ENCODE measurements at regions not wholly inside any gene's neighbourhood (a gene's known extent, or its start where the extent isn't known, plus 50 kb on each side); places are given as distances from the start of the nearest gene placed in this dataset.

DNA sequence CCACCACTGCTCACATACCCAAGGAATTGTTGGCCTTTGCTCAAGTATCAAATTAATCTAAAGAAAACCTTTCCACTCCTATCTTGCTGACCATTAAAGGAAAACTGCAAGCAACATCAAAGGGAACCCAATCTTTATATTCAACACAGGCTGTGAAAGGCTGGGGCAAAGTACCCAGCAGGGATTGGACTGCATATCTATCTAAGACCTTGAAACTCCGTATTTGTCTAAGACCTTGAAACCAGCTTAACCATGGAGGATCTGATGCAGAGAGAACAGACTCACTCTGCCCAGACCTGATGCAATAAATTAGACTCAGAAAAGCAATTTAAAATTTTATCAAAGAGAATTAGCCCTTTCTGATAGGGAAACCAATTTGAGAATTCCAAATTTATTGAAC is 102.2 kb downstream of the DIO2 start:
- no peaks in the 10 kb centered on the region for H3K27me3 ChIP-seq
- intact Hi-C loops (cut with DNase I; ENCODE audit: low total_unique reads): no loop called here
- TF ChIP-seq POLR2A (IDR thresholded peaks at IDR 0.05): no peak
- TF ChIP-seq CTCF (IDR thresholded peaks at IDR 0.05): no peak
- no peaks in the 10 kb centered on the region for H3K36me3 ChIP-seq (ENCODE audit: low read depth, missing control alignments)
- no peak overlapping the region for H3K27ac ChIP-seq
- no peaks in the 10 kb centered on the region for H3K4me1 ChIP-seq
- no peak overlapping the region for H3K4me3 ChIP-seq
- WGBS, 2 donors: 21 to 46% methylated on average over 1 of the region's 1 CpG
- no peak for DNase-seq
- H3K9me3 ChIP-seq: no peaks in the 10 kb centered on the region

DNA sequence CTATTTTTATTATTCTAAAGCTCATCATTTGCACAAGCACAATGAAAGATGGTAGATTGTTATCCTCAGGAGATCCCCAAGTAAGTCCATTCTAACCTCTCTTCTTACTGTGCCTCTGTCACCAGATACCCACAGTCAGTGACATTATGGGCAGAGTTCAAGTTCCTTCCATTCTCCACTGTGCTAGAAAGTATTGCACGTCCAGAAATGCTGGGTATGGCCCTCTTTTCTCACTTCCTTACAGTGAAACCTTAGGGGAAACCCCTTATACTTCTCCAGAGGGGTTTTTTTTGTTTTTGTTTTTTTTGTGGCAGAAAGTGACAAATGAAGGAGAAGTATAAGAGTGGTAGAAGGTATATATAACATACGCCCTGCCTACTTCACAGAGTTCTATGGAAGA is 102.9 kb downstream of the DIO2 start:
- Histone ChIP-seq H3K27ac (no peak overlapping the region), H3K36me3 (ENCODE audit: low read depth, missing control alignments) (no peaks in the 10 kb centered on the region), H3K9me3 (no peaks in the 10 kb centered on the region), H3K4me1 (no peaks in the 10 kb centered on the region), H3K4me3 (no peak overlapping the region), H3K27me3 (no peaks in the 10 kb centered on the region)
- TF ChIP-seq CTCF (IDR thresholded peaks at IDR 0.05) (no peak), POLR2A (IDR thresholded peaks at IDR 0.05) (no peak)
- DNase-seq: no peak
- intact Hi-C loops (cut with DNase I; ENCODE audit: low total_unique reads): no loop called here
- 86% methylated on average over 2 of the region's 2 CpGs for WGBS, 2 donors

GRCh38 chr14:80105488-80105994 is 105.8 kb downstream of the DIO2 start:
- Histone ChIP-seq H3K27me3 (no peaks in the 10 kb centered on the region), H3K36me3 (ENCODE audit: low read depth, missing control alignments) (no peaks in the 10 kb centered on the region), H3K4me3 (no peak overlapping the region), H3K4me1 (no peaks in the 10 kb centered on the region), H3K27ac (no peak overlapping the region), H3K9me3 (no peaks in the 10 kb centered on the region)
- intact Hi-C loops (cut with DNase I; ENCODE audit: low total_unique reads): no loop called here
- DNase-seq: no peak
- TF ChIP-seq CTCF (IDR thresholded peaks at IDR 0.05) (no peak), POLR2A (IDR thresholded peaks at IDR 0.05) (no peak)
- WGBS, 2 donors: 62 to 65% methylated on average over 5 of the region's 5 CpGs

DNA sequence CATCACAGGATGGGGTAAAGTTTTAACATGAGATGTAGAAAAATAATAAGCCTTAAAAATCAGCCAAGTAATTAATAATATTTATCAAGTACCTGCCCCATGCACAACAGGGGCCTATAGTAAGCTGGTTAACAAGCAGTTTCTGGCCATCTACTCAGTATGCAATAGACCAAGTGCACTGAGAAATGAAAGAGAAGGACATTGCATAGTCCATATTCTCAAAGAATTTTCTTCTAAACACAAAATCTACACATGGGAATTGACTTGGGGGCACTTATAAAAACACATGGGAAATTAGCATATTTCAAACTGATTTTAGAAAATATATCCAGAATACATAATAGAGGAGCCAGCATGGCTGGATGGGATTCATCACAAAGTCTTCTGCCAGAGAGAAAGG is 109.5 kb downstream of the DIO2 start:
- TF ChIP-seq POLR2A (IDR thresholded peaks at IDR 0.05) (no peak), CTCF (IDR thresholded peaks at IDR 0.05) (no peak)
- H3K27ac ChIP-seq: no peak overlapping the region
- intact Hi-C loops (cut with DNase I; ENCODE audit: low total_unique reads): no loop called here
- no peak overlapping the region for H3K4me3 ChIP-seq
- no peaks in the 10 kb centered on the region for H3K36me3 ChIP-seq (ENCODE audit: low read depth, missing control alignments)
- H3K4me1 ChIP-seq: no peaks in the 10 kb centered on the region
- H3K9me3 ChIP-seq: no peaks in the 10 kb centered on the region
- no peaks in the 10 kb centered on the region for H3K27me3 ChIP-seq
- no peak for DNase-seq

- DNase-seq: no peak
- Histone ChIP-seq H3K27ac (no peak overlapping the region), H3K36me3 (ENCODE audit: low read depth, missing control alignments) (no peaks in the 10 kb centered on the region), H3K4me3 (no peak overlapping the region), H3K27me3 (no peaks in the 10 kb centered on the region), H3K4me1 (no peaks in the 10 kb centered on the region), H3K9me3 (no peaks in the 10 kb centered on the region)
- TF ChIP-seq POLR2A (IDR thresholded peaks at IDR 0.05) (no peak), CTCF (IDR thresholded peaks at IDR 0.05) (no peak)
- intact Hi-C loops (cut with DNase I; ENCODE audit: low total_unique reads): no loop called here
- 94% methylated on average over 7 of the region's 7 CpGs for WGBS, 2 donors
These were observed 110.6 kb downstream of the DIO2 start for GRCh38 chr14:80100681-80101080.

Measured in testis (tissue), 2 donors.